ENCODE measurements at regions not wholly inside any gene's neighbourhood (a gene's known extent, or its start where the extent isn't known, plus 50 kb on each side); places are given as distances from the start of the nearest gene placed in this dataset.

- DNase-seq (ENCODE audit: low spot score) (no peak), FAIRE-seq (no peak)
Measured at GRCh38 chrX:10021461-10022272, 54.5 kb downstream of the CLDN34 start.

GRCh38 chrX:10022273-10022541, 55.0 kb downstream of the CLDN34 start:
- DNase-seq (ENCODE audit: low spot score) (no peak), FAIRE-seq (no peak)

- FAIRE-seq = no peak
- DNase-seq (ENCODE audit: low spot score) = no peak
Measured at GRCh38 chrX:10022580-10023245, 55.6 kb downstream of the CLDN34 start.

DNA sequence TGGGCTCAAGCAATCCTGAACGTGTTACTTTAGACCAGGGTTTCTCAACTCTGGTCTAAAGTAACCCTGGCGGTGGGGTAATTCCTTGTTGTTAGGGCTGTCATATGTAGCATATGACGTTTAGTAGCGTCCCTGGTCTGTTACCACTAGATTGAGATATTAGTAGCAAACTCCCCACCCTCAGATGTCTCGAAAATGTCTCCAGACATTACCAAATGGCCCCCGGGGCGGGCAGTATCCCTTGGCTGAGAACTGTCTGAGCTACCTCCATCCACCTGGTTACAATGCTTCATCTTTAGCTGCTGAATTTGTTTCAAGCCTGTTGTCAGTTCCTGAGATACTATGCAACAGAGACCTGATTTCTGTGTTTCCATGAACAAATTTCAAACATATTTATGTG, 56.7 kb downstream of the CLDN34 start:
- FAIRE-seq (no peak), DNase-seq (ENCODE audit: low spot score) (no peak)

GRCh38 chrX:10025742-10026493, 58.8 kb downstream of the CLDN34 start:
- no peak for FAIRE-seq
- no peak for DNase-seq (ENCODE audit: low spot score)

- FAIRE-seq = no peak
- DNase-seq (ENCODE audit: low spot score) = no peak
Measured at GRCh38 chrX:10028283-10029104, 61.3 kb downstream of the CLDN34 start.

DNA sequence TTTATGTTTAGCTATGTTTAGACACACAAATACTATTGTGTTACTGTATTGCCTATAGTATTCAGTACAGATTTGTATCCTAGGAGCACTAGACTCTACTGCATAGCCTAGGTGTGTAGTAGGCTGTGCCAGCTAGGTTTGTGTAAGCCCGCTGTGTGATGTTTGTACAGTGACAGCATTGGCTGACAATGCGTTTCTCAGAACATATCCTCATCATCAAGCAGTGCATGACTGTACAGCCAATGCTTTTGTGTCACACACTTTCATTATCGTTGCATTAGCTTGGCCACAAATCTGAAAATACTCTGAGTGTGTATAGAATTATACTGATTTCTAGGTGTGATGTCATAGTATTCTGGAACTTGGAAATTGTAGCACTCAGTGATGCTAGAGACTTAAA, 63.4 kb downstream of the CLDN34 start:
- FAIRE-seq (no peak), DNase-seq (ENCODE audit: low spot score) (no peak)

DNA sequence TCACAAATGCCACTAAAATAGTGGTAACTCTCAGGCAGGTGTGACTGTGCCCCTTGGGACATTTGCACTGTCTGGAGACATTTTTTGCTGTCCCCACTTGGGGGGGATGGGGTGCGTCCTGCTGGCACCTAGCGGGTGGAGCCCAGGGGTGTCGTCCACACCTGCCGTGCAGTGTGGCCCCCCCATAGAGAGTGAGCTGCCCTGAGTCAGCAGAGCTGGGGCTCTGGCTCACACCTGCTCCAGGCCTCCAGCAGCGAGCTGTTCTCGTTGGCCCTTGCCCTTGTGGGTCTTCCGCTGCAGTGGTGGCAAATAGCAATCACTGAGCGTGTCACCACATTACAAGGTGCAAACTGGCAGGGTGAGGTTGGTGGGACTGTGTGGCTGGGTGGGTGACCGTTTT, 64.6 kb downstream of the CLDN34 start:
- no peak for FAIRE-seq
- DNase-seq (ENCODE audit: low spot score) = no peak

DNA sequence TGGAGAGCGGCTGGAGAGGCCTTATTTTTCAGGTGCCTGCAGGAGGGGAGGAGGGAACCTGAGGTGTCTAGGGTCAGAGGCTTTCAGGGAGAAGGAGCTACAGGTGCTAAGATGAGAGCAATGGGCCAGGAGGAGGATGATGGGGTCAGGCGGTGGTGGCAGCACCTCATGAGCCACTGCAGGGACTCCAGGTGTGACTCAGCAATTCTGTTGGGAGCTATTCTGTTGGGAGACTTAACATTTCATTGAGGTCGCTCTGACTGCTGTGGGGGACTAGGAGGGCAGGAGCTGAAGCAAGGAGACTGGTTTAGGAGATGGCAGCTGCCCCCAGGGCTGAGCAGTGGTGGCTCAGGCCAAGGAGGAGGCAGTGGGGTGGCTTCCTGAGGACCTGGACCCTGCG, 65.0 kb downstream of the CLDN34 start:
- no peak for FAIRE-seq
- no peak for DNase-seq (ENCODE audit: low spot score)

- no peak for FAIRE-seq
Measured at GRCh38 chrX:10033375-10034007, 66.3 kb downstream of the CLDN34 start.

GRCh38 chrX:10034740-10035260, 67.6 kb downstream of the CLDN34 start:
- DNase-seq (ENCODE audit: low spot score) (no peak), FAIRE-seq (no peak)

More at GRCh38 chrX:10033375-10034007, 66.3 kb downstream of the CLDN34 start:
- DNase-seq (ENCODE audit: low spot score) = no peak

- FAIRE-seq (no peak), DNase-seq (ENCODE audit: low spot score) (no peak)
Measured at GRCh38 chrX:10038585-10038984, 71.4 kb downstream of the CLDN34 start.

GRCh38 chrX:10039821-10040793, 72.9 kb downstream of the CLDN34 start:
- DNase-seq (ENCODE audit: low spot score) (no peak), FAIRE-seq (no peak)

GRCh38 chrX:10040961-10041360, 73.8 kb downstream of the CLDN34 start:
- FAIRE-seq (no peak), DNase-seq (ENCODE audit: low spot score) (no peak)

DNA sequence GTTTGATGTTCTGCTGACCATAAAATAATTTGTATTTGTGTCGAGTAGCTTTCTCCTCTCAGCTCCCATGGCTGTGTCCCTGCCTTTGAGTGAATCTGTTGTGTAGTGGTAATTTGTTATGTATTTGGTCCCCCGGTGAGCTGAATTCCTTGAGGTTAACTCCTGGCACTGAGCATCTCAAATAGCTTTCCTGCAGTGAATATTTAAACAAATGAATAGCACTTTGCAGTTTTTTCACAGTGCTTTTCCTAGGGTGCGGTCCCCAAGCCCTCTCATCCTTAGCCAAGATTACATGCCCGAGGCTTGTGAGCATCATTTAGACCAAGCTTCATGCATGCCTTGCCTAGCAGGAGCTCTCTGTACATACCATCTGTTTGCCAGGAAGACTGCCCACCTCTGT, 74.2 kb downstream of the CLDN34 start:
- FAIRE-seq = no peak
- DNase-seq (ENCODE audit: low spot score) = no peak

GRCh38 chrX:10042055-10042454, 74.9 kb downstream of the CLDN34 start:
- DNase-seq (ENCODE audit: low spot score) = no peak
- no peak for FAIRE-seq

DNA sequence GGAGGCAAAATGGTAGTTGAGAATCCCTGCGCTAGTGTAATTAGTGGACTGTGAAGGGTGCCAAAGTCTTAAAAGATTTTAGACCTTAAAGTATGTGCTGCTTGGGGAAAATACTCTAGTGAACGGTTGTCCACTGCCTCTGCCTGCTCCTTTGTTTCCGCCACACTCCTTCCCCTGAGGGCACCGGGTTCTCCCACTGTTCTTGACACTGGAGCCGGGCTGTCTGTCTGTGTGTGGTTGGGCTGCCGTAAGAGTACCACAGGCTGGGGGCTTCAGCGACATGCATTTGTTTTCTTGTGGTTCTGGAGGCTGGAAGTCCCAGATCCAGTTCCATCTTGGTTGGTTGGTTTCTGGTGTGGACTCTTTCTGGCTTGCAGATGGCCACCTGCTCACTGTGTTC, 76.2 kb downstream of the CLDN34 start:
- FAIRE-seq = no peak
- DNase-seq (ENCODE audit: low spot score) = no peak

- no peak for FAIRE-seq
Measured at GRCh38 chrX:10044021-10044420, 76.9 kb downstream of the CLDN34 start.

GRCh38 chrX:10045327-10046000, 78.3 kb downstream of the CLDN34 start:
- FAIRE-seq (no peak), DNase-seq (ENCODE audit: low spot score) (no peak)

More at GRCh38 chrX:10044021-10044420, 76.9 kb downstream of the CLDN34 start:
- no peak for DNase-seq (ENCODE audit: low spot score)

All from urothelium cell line (cell line).